Type B pancreatic cell (in vitro differentiated cells): ENCODE measurements at regions not wholly inside any gene's neighbourhood (a gene's known extent, or its start where the extent isn't known, plus 50 kb on each side); places are given as distances from the start of the nearest gene placed in this dataset.

Source experiments
- DNase-seq: peaks from one replicate; pipeline ENCODE4 v3.0.0; 2021; ENCODE audit warnings: mixed read lengths; ENCODE audit not compliant: unreplicated experiment; ENCODE audit errors: extremely low spot score
- H3K27ac Mint-ChIP-seq: 2 replicates; pipeline ENCODE4 v1.8.0; 2021; ENCODE audit warnings: mild to moderate bottlenecking, mixed read lengths
- H3K27me3 Mint-ChIP-seq: 2 replicates; pipeline ENCODE4 v1.8.0; 2021; ENCODE audit warnings: mixed read lengths
- H3K36me3 Mint-ChIP-seq: 2 replicates; pipeline ENCODE4 v1.8.0; 2021; ENCODE audit warnings: mixed read lengths
- H3K4me1 Mint-ChIP-seq: one replicate; pipeline ENCODE4 v1.8.0; 2021; ENCODE audit warnings: mixed read lengths; ENCODE audit not compliant: unreplicated experiment
- H3K4me3 Mint-ChIP-seq: 2 replicates; pipeline ENCODE4 v1.8.0; 2021; ENCODE audit warnings: mild to moderate bottlenecking, mixed read lengths
- H3K9me3 Mint-ChIP-seq: 2 replicates; pipeline ENCODE4 v1.8.0; 2021; ENCODE audit warnings: mixed read lengths
- TF ChIP-seq, protein P1 (sequence below): fragments of 200-600 bp; sonication (generic); conservative IDR thresholded peaks from 2 replicates; pipeline ENCODE4 v1.5.0; 2021; ENCODE audit warnings: antibody characterized with exemption, mild to moderate bottlenecking

GRCh38 chr2:145408980-145409379 is 889.1 kb upstream of the ZEB2 start:
- Mint-ChIP-seq H3K4me3 (no peak overlapping the region), H3K27ac (no peak overlapping the region), H3K4me1 (no peaks in the 10 kb centered on the region), H3K27me3 (peaks cover 38% of the 10 kb centered on the region), H3K36me3 (no peaks in the 10 kb centered on the region), H3K9me3 (no peaks in the 10 kb centered on the region)
- no peak for DNase-seq
- TF ChIP-seq, protein P1, sequence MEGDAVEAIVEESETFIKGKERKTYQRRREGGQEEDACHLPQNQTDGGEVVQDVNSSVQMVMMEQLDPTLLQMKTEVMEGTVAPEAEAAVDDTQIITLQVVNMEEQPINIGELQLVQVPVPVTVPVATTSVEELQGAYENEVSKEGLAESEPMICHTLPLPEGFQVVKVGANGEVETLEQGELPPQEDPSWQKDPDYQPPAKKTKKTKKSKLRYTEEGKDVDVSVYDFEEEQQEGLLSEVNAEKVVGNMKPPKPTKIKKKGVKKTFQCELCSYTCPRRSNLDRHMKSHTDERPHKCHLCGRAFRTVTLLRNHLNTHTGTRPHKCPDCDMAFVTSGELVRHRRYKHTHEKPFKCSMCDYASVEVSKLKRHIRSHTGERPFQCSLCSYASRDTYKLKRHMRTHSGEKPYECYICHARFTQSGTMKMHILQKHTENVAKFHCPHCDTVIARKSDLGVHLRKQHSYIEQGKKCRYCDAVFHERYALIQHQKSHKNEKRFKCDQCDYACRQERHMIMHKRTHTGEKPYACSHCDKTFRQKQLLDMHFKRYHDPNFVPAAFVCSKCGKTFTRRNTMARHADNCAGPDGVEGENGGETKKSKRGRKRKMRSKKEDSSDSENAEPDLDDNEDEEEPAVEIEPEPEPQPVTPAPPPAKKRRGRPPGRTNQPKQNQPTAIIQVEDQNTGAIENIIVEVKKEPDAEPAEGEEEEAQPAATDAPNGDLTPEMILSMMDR: no peak

DNA sequence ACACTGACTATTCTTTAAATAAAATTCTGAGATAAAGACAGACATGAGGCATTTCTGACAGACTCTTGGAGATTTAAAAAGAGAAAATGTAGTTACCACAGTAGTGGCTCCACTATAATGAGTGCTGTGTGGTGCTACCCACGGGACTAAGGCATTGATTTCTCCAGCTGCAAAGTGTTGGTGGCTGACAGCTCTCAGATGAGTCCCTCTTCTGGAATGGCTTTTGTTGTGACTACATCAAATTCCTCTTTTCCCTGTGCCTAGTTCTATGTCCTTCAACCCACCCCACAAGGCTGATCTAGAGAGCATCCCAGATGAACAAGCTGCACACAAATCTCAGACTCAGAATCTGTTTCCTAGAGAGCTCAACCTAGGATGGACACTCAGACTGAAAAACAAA is 884.8 kb upstream of the ZEB2 start:
- TF ChIP-seq, protein P1: no peak
- DNase-seq: no peak
- Mint-ChIP-seq H3K27me3 (peaks cover 9% of the 10 kb centered on the region), H3K36me3 (no peaks in the 10 kb centered on the region), H3K4me3 (no peak overlapping the region), H3K4me1 (no peaks in the 10 kb centered on the region), H3K27ac (no peak overlapping the region), H3K9me3 (no peaks in the 10 kb centered on the region)

GRCh38 chr2:145402706-145403277 is 882.9 kb upstream of the ZEB2 start:
- H3K9me3 Mint-ChIP-seq: no peaks in the 10 kb centered on the region
- H3K4me3 Mint-ChIP-seq: no peak overlapping the region
- H3K4me1 Mint-ChIP-seq: no peaks in the 10 kb centered on the region
- DNase-seq: no peak
- TF ChIP-seq, protein P1: no peak
- H3K27me3 Mint-ChIP-seq: peaks cover 6% of the 10 kb centered on the region
- H3K36me3 Mint-ChIP-seq: no peaks in the 10 kb centered on the region
- H3K27ac Mint-ChIP-seq: no peak overlapping the region

DNA sequence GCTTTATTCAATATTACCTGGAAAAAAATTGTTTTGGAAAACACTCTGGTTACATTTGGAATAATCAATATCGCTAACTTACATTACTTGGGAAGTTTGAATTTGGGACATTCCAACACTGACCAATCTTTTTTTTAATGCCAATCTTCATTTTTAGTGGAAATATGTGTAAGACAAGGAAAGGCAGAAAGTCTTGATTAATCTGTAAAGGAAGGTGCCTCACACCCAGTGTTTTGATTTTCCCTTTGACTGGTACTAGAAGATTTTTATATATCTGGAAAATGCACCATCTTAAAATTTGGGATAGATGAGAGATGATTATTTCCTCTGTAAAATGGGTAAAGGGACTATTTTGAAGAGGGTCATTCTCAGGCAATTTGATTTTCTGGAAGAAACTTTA is 879.2 kb upstream of the ZEB2 start:
- no peak overlapping the region for H3K27ac Mint-ChIP-seq
- TF ChIP-seq, protein P1: no peak
- H3K4me1 Mint-ChIP-seq: no peaks in the 10 kb centered on the region

DNA sequence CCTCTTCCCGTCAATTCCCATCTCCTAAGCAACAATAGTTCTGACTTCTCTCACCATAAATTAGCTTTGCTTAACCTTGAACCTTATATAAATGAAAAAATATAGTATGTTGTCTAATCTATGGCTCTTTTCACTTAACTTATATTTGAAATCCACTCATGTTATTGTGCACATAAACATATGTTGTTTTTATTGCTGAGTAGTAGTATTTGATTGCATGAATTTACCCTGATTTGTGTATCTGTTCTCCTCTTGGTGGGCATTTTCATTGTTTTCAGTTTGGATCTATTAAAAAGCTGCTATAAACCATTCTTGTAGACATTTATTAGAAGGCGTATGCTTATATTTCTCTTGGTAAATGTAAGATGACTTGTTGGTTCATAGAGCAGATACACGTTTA is 874.3 kb upstream of the ZEB2 start:
- Mint-ChIP-seq H3K36me3 (no peaks in the 10 kb centered on the region), H3K27ac (no peak overlapping the region), H3K9me3 (no peaks in the 10 kb centered on the region), H3K4me3 (no peak overlapping the region), H3K27me3 (no peaks in the 10 kb centered on the region), H3K4me1 (no peaks in the 10 kb centered on the region)
- TF ChIP-seq, protein P1: no peak
- DNase-seq: no peak

More for the DNA sequence above, 879.2 kb upstream of the ZEB2 start:
- Mint-ChIP-seq H3K27me3 (no peaks in the 10 kb centered on the region), H3K9me3 (no peaks in the 10 kb centered on the region), H3K36me3 (no peaks in the 10 kb centered on the region), H3K4me3 (no peak overlapping the region)
- DNase-seq: no peak

GRCh38 chr2:145386973-145387372 is 867.1 kb upstream of the ZEB2 start:
- Mint-ChIP-seq H3K9me3 (peaks cover 5% of the 10 kb centered on the region), H3K36me3 (no peaks in the 10 kb centered on the region)

More at GRCh38 chr2:145386973-145387372, 867.1 kb upstream of the ZEB2 start:
- TF ChIP-seq, protein P1: no peak
- DNase-seq: no peak
- no peak overlapping the region for H3K4me3 Mint-ChIP-seq
- no peaks in the 10 kb centered on the region for H3K4me1 Mint-ChIP-seq
- H3K27me3 Mint-ChIP-seq: peaks cover 4% of the 10 kb centered on the region
- H3K27ac Mint-ChIP-seq: no peak overlapping the region
